Keratinocyte (primary cell): ENCODE measurements at regions not wholly inside any gene's neighbourhood (a gene's known extent, or its start where the extent isn't known, plus 50 kb on each side); places are given as distances from the start of the nearest gene placed in this dataset.

ENCODE experiments used
- DNase-seq: peaks from one replicate; pipeline ENCODE4 v3.0.0-alpha.2; 2011; ENCODE audit warnings: low read depth, missing footprints, low spot score
- FAIRE-seq: peaks from 2 replicates; lab custom pipeline; 2011; peaks lifted over from hg19 to GRCh38; lab: Jason Lieb, UNC
- H2AFZ ChIP-seq: 2 replicates; pipeline ENCODE4 v1.6.0; 2012; ENCODE audit warnings: low read length, control low read depth, inconsistent platforms; ENCODE audit not compliant: control insufficient read depth
- H3K27ac ChIP-seq: 2 replicates; pipeline ENCODE4 v1.5.1; 2011; ENCODE audit warnings: low read length; ENCODE audit not compliant: control insufficient read depth, insufficient read depth
- H3K27me3 ChIP-seq: 3 replicates; pipeline ENCODE4 v1.6.0; 2011; ENCODE audit warnings: low read length; ENCODE audit not compliant: control insufficient read depth, insufficient read depth; ENCODE audit errors: extremely low read depth
- H3K36me3 ChIP-seq, 2 experiments: 2 replicates in 1 of 2; 3 replicates in 1 of 2; pipeline ENCODE4 v1.5.1; 2011; ENCODE audit warnings: low read length in 2 of 2, mild to moderate bottlenecking in 1 of 2; ENCODE audit not compliant: control insufficient read depth in 2 of 2, insufficient read depth in 2 of 2; ENCODE audit errors: extremely low read depth in 1 of 2
- H3K4me1 ChIP-seq: 3 replicates; pipeline ENCODE4 v1.5.1; 2011; ENCODE audit warnings: low read length; ENCODE audit not compliant: control insufficient read depth, insufficient read depth; ENCODE audit errors: extremely low read depth
- H3K4me2 ChIP-seq: 3 replicates; pipeline ENCODE4 v1.6.0; 2011; ENCODE audit warnings: low read depth, low read length; ENCODE audit not compliant: control insufficient read depth, insufficient read depth; ENCODE audit errors: extremely low read depth
- H3K4me3 ChIP-seq, 3 experiments: fragments of 200-600 bp in 1 of 3; sonication (generic) in 1 of 3; 2 replicates in 2 of 3; 3 replicates in 1 of 3; pipeline ENCODE4 v1.5.1; 2011 to 2016; ENCODE audit warnings: low read length in 3 of 3, mild to moderate bottlenecking in 3 of 3, control low read depth in 2 of 3, inconsistent platforms in 1 of 3, low read depth in 1 of 3, mixed read lengths in 1 of 3, mixed run types in 1 of 3, moderate library complexity in 1 of 3; ENCODE audit not compliant: control insufficient read depth in 2 of 3, insufficient read depth in 2 of 3; ENCODE audit errors: extremely low read depth in 1 of 3
- H3K79me2 ChIP-seq: 2 replicates; pipeline ENCODE4 v1.6.0; 2012; ENCODE audit warnings: low read length; ENCODE audit not compliant: control insufficient read depth, insufficient read depth
- H3K9ac ChIP-seq: 3 replicates; pipeline ENCODE4 v1.6.0; 2011; ENCODE audit warnings: low read length; ENCODE audit not compliant: control insufficient read depth, insufficient read depth; ENCODE audit errors: extremely low read depth
- H3K9me1 ChIP-seq: 3 replicates; pipeline ENCODE4 v1.6.0; 2011; ENCODE audit warnings: low read length; ENCODE audit not compliant: control insufficient read depth, insufficient read depth; ENCODE audit errors: extremely low read depth
- H3K9me3 ChIP-seq: 2 replicates; pipeline ENCODE4 v1.5.1; 2012; ENCODE audit warnings: low read depth, low read length; ENCODE audit not compliant: control insufficient read depth
- H4K20me1 ChIP-seq: 3 replicates; pipeline ENCODE4 v1.6.0; 2011; ENCODE audit warnings: low read length; ENCODE audit not compliant: control insufficient read depth, insufficient read depth; ENCODE audit errors: extremely low read depth
- EZH2 ChIP-seq: IDR thresholded peaks from one replicate; pipeline ENCODE4 v1.6.1; 2012; ENCODE audit warnings: inconsistent platforms, mild to moderate bottlenecking, low read length, moderate library complexity
- dilution Hi-C: fragments of 300-500 bp; cut with MboI; formaldehyde crosslinking; loops from one replicate; pipeline ENCODE4 v1.7.0; 2020; ENCODE audit warnings: low sequenced_read_pairs; ENCODE audit not compliant: extremely low pct_ligation_motif_present
- TF ChIP-seq, protein P1 (sequence below), 3 experiments: IDR thresholded peaks in 1 of 3; conservative IDR thresholded peaks in 1 of 3; optimal IDR thresholded peaks in 1 of 3; 2 replicates in 2 of 3; 3 replicates in 1 of 3; pipeline versions ENCODE3 to v1.5.1; 2011; ENCODE audit warnings: low read length in 3 of 3, mild to moderate bottlenecking in 3 of 3, moderate library complexity in 2 of 3, control low read depth in 1 of 3, inconsistent platforms in 1 of 3; ENCODE audit not compliant: insufficient read depth in 2 of 3; ENCODE audit errors: extremely low read depth in 1 of 3

DNA sequence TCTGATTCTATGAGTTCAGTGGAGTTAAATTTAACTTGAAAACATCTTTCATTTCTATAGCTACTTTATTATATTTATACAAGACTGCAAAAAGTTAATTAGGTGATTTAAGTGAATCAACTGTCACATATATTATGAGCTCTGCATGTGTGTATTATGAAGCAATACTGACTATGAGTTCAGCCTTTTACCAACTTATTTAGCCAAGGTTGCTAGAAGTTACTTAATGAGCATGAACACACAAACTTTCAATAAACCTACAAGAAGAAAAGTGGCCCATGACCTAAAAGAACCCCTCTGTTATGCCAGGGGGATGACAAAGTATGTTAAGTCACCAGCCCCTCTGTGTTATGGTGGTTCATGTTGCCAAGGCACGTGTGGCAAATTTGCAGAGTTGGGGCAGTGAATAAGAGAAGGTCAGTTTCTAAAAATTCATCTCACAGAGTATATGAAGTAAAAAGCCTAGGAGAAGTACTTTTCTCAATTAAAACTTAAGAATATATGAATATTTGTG, 86.7 kb upstream of the LYPLAL1 start:
- Histone ChIP-seq H3K27me3 (no peaks in the 10 kb centered on the region), H3K4me1 (peaks cover 7% of the 10 kb centered on the region), H3K9me1 (no peaks in the 10 kb centered on the region), H3K79me2 (no peaks in the 10 kb centered on the region), H3K4me3 (no peak overlapping the region), H3K27ac (no peak overlapping the region), H3K36me3 (no peaks in the 10 kb centered on the region), H4K20me1 (no peaks in the 10 kb centered on the region), H3K4me2 (no peak overlapping the region), H3K9me3 (no peaks in the 10 kb centered on the region), H2AFZ (no peak overlapping the region), H3K9ac (no peak overlapping the region)
- no peak for FAIRE-seq
- TF ChIP-seq, protein P1, sequence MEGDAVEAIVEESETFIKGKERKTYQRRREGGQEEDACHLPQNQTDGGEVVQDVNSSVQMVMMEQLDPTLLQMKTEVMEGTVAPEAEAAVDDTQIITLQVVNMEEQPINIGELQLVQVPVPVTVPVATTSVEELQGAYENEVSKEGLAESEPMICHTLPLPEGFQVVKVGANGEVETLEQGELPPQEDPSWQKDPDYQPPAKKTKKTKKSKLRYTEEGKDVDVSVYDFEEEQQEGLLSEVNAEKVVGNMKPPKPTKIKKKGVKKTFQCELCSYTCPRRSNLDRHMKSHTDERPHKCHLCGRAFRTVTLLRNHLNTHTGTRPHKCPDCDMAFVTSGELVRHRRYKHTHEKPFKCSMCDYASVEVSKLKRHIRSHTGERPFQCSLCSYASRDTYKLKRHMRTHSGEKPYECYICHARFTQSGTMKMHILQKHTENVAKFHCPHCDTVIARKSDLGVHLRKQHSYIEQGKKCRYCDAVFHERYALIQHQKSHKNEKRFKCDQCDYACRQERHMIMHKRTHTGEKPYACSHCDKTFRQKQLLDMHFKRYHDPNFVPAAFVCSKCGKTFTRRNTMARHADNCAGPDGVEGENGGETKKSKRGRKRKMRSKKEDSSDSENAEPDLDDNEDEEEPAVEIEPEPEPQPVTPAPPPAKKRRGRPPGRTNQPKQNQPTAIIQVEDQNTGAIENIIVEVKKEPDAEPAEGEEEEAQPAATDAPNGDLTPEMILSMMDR (optimal IDR thresholded peaks at IDR 0.05 in 1 of 3, IDR thresholded peaks at IDR 0.05 in 1 of 3, conservative IDR thresholded peaks at IDR 0.05 in 1 of 3; ENCODE audit: extremely low read depth in 1 of 3, insufficient read depth in 2 of 3, low read length in 3 of 3) = no peak
- TF ChIP-seq EZH2 = no peak
- DNase-seq = no peak
- dilution Hi-C loops = no loop called here

DNA sequence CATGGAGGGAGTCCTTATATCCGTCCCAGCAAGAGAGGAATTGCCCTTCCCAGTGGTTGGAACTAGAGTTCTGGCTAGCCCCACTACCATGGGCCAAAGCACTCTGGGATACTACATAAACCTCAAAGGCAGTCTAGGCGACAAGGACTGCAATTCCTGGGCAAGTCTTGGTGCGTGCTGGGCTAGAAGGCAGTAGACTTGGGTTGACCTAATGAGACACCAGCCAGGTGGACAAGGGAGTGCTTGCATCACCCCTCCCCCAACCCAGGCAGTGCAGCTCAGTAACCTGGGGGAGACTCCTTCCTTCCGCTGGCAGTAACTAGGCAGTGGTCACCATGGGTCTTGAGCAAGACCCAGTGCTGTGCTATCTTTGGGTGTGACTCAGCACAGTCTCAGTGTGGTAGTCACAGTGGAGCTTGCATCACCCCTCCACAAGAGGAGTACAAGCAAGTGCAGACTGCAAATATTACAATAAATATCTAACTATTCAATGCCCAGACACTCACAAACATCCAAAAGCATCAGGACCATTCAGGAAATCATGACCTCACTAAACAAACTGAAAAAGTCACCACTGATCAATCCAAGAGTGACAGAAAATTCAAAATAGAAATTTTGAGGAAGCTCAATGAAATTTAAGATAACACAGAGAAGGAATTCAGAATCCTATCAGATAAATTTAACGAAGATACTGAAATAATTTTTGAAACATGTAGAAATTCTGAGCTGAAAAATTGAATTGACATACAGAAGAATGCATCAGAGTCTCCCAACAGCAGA, 84.7 kb upstream of the LYPLAL1 start:
- dilution Hi-C loops = no loop called here
- TF ChIP-seq, protein P1 (optimal IDR thresholded peaks at IDR 0.05 in 1 of 3, IDR thresholded peaks at IDR 0.05 in 1 of 3, conservative IDR thresholded peaks at IDR 0.05 in 1 of 3; ENCODE audit: extremely low read depth in 1 of 3, insufficient read depth in 2 of 3, low read length in 3 of 3) = no peak
- TF ChIP-seq EZH2 = no peak
- no peaks in the 10 kb centered on the region for H3K36me3 ChIP-seq
- H3K27ac ChIP-seq = no peak overlapping the region
- H3K9me3 ChIP-seq = no peaks in the 10 kb centered on the region
- no peaks in the 10 kb centered on the region for H3K79me2 ChIP-seq
- H3K9me1 ChIP-seq = no peaks in the 10 kb centered on the region
- H2AFZ ChIP-seq = no peak overlapping the region
- FAIRE-seq = peak; percentile 84
- H3K27me3 ChIP-seq = no peaks in the 10 kb centered on the region
- H3K4me1 ChIP-seq = peaks cover 7% of the 10 kb centered on the region
- H3K4me3 ChIP-seq = no peak overlapping the region
- peak overlapping the region; percentile 5 for H3K4me2 ChIP-seq
- DNase-seq = peak; percentile 68
- no peaks in the 10 kb centered on the region for H4K20me1 ChIP-seq
- H3K9ac ChIP-seq = no peak overlapping the region
